Caco-2 (cell line): ENCODE measurements at regions not wholly inside any gene's neighbourhood (a gene's known extent, or its start where the extent isn't known, plus 50 kb on each side); places are given as distances from the start of the nearest gene placed in this dataset.

Source experiments
- BruUV-seq: library from RNA; stranded (reverse); fragments of 400-500 nt; replicated peaks from 2 replicates; lab custom pipeline; 2021; lab: Mats Ljungman, UMichigan
- CTCF ChIA-PET: fragments of 300-600 bp; sonication (Branson Sonifier 250); formaldehyde crosslinking; loops from one replicate; lab custom pipeline; 2022; ENCODE audit warnings: antibody characterized with exemption; lab: Charles Lee
- POLR2A ChIA-PET: fragments of 300-600 bp; sonication (Branson Sonifier 250); formaldehyde crosslinking; loops from one replicate; lab custom pipeline; 2022; ENCODE audit warnings: antibody characterized with exemption; lab: Charles Lee
- DNase-seq, 2 experiments: peaks; one replicate each; pipeline versions ENCODE4 v3.0.0 to v3.0.0-alpha.2; 2020 to 2022
- H3K27me3 ChIP-seq: replicated peaks from 2 replicates; pipeline ENCODE4 v1.6.0; 2011; ENCODE audit warnings: low read length; ENCODE audit not compliant: control insufficient read depth, insufficient read depth
- H3K36me3 ChIP-seq: 2 replicates; pipeline ENCODE4 v1.5.1; 2011; ENCODE audit warnings: low read length; ENCODE audit not compliant: control insufficient read depth, insufficient read depth
- H3K4me1 ChIP-seq: fragments of 250-450 bp; sonication (Bioruptor Pico); 2 replicates; pipeline ENCODE4 v1.5.1; 2020; ENCODE audit warnings: mild to moderate bottlenecking
- H3K4me3 ChIP-seq: 2 replicates; pipeline ENCODE4 v1.5.1; 2011; ENCODE audit warnings: low read depth, mild to moderate bottlenecking, control low read depth, low read length
- H3K9me3 ChIP-seq: fragments of 250-450 bp; sonication (Bioruptor Pico); 2 replicates; pipeline ENCODE4 v1.5.1; 2020; ENCODE audit warnings: mild to moderate bottlenecking, moderate library complexity
- H3K27ac Mint-ChIP-seq: one replicate; pipeline ENCODE4 v1.8.0; 2022; ENCODE audit warnings: mixed read lengths; ENCODE audit not compliant: unreplicated experiment
- H3K27me3 Mint-ChIP-seq: one replicate; pipeline ENCODE4 v1.8.0; 2022; ENCODE audit warnings: mixed read lengths; ENCODE audit not compliant: insufficient read depth, unreplicated experiment
- H3K36me3 Mint-ChIP-seq: one replicate; pipeline ENCODE4 v1.8.0; 2022; ENCODE audit warnings: mild to moderate bottlenecking, mixed read lengths; ENCODE audit not compliant: insufficient read depth, unreplicated experiment
- H3K4me1 Mint-ChIP-seq: one replicate; pipeline ENCODE4 v1.8.0; 2022; ENCODE audit warnings: low read depth, mixed read lengths; ENCODE audit not compliant: unreplicated experiment
- H3K4me3 Mint-ChIP-seq: one replicate; pipeline ENCODE4 v1.8.0; 2022; ENCODE audit warnings: mild to moderate bottlenecking, moderate library complexity, mixed read lengths; ENCODE audit not compliant: unreplicated experiment
- H3K9me3 Mint-ChIP-seq: one replicate; pipeline ENCODE4 v1.8.0; 2022; ENCODE audit warnings: mixed read lengths; ENCODE audit not compliant: unreplicated experiment
- intact Hi-C: fragments of 100-400 bp; cut with micrococcal nuclease; formaldehyde crosslinking; loops from one replicate; pipeline ENCODE4 v1.10.0; 2022; ENCODE audit not compliant: unreplicated experiment
- TF ChIP-seq, protein P1 (sequence below), 2 experiments: fragments of 200-600 bp in 1 of 2; IDR thresholded peaks; 1 replicate in 1 of 2; 2 replicates in 1 of 2; pipeline versions ENCODE4 v1.5.1 to v1.8.0; 2011 to 2022; ENCODE audit warnings: antibody characterized with exemption in 1 of 2, control low read depth in 1 of 2, inconsistent platforms in 1 of 2, low read depth in 1 of 2, low read length in 1 of 2, mild to moderate bottlenecking in 1 of 2, moderate library complexity in 1 of 2; ENCODE audit not compliant: insufficient read depth in 1 of 2, severe bottlenecking in 1 of 2, unreplicated experiment in 1 of 2

DNA sequence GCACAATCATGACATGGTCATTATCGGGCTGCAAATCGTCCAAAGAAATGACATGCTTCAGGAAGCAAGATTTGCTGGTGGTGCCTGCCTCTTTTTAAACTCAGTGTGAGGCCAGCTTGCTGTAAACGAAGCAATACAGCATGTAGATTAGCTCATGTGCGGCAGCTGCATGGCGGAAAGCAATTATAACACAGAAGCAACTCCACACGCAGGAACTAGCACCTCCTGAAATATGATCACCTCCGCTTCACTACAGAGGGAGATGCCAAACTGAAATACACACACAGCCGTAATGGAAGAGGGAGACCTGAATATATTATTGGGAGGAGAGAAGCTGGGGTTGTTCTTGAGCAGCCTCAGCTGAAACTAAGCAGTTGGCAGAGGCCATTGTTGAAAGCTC lies 312.5 kb downstream of the PSAT1 start:
- CTCF ChIA-PET, result no interaction called here
- DNase-seq, result no peak
- TF ChIP-seq, protein P1, sequence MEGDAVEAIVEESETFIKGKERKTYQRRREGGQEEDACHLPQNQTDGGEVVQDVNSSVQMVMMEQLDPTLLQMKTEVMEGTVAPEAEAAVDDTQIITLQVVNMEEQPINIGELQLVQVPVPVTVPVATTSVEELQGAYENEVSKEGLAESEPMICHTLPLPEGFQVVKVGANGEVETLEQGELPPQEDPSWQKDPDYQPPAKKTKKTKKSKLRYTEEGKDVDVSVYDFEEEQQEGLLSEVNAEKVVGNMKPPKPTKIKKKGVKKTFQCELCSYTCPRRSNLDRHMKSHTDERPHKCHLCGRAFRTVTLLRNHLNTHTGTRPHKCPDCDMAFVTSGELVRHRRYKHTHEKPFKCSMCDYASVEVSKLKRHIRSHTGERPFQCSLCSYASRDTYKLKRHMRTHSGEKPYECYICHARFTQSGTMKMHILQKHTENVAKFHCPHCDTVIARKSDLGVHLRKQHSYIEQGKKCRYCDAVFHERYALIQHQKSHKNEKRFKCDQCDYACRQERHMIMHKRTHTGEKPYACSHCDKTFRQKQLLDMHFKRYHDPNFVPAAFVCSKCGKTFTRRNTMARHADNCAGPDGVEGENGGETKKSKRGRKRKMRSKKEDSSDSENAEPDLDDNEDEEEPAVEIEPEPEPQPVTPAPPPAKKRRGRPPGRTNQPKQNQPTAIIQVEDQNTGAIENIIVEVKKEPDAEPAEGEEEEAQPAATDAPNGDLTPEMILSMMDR (IDR thresholded peaks at IDR 0.05; ENCODE audit: insufficient read depth in 1 of 2, low read depth in 1 of 2, low read length in 1 of 2, severe bottlenecking in 1 of 2, unreplicated experiment in 1 of 2), result no peak

DNA sequence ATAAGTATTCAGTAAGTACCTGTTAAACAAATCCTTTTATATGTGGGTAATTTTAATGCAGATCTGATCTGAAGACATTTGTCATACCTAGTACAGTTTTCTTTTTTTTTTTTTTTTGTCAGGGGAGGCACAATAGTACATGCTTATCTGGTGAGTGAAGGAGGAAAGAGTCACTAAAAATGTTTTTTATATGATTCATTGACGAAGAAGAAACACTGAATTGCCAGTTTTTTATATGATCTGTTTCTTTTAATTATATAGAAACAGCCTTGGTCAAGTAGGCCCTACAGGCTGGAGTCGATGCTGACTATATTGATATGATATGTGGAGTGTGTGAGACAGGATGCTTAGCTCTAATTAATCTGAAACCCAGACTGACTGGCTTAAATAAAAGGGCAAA lies 315.2 kb downstream of the PSAT1 start:
- no peaks in the 10 kb centered on the region for H3K36me3 Mint-ChIP-seq
- Histone ChIP-seq H3K4me1 (no peaks in the 10 kb centered on the region), H3K27me3 (no peaks in the 10 kb centered on the region), H3K9me3 (no peaks in the 10 kb centered on the region), H3K4me3 (no peak overlapping the region), H3K36me3 (no peaks in the 10 kb centered on the region)
- no peaks in the 10 kb centered on the region for H3K4me1 Mint-ChIP-seq
- TF ChIP-seq, protein P1 (IDR thresholded peaks at IDR 0.05; ENCODE audit: insufficient read depth in 1 of 2, low read depth in 1 of 2, low read length in 1 of 2, severe bottlenecking in 1 of 2, unreplicated experiment in 1 of 2), result no peak
- H3K27ac Mint-ChIP-seq, result no peak overlapping the region
- no peak for DNase-seq
- peaks cover 2% of the 10 kb centered on the region for H3K27me3 Mint-ChIP-seq
- POLR2A ChIA-PET, result no interaction called here
- CTCF ChIA-PET, result no interaction called here
- no peaks in the 10 kb centered on the region for H3K9me3 Mint-ChIP-seq
- intact Hi-C loops, result no loop called here
- H3K4me3 Mint-ChIP-seq, result no peak overlapping the region
- BruUV-seq, result no TSS peak

More for the DNA sequence above, 312.5 kb downstream of the PSAT1 start:
- BruUV-seq, result no TSS peak
- H3K4me1 ChIP-seq, result no peaks in the 10 kb centered on the region
- Mint-ChIP-seq H3K4me1 (no peaks in the 10 kb centered on the region), H3K9me3 (no peaks in the 10 kb centered on the region), H3K4me3 (no peak overlapping the region), H3K27ac (no peak overlapping the region), H3K36me3 (no peaks in the 10 kb centered on the region), H3K27me3 (peaks cover 2% of the 10 kb centered on the region)
- H3K4me3 ChIP-seq, result no peak overlapping the region
- no peaks in the 10 kb centered on the region for H3K9me3 ChIP-seq
- no peaks in the 10 kb centered on the region for H3K36me3 ChIP-seq
- intact Hi-C loops, result loop anchor here (10.0 kb wide), 1 partner anchor 165 kb away; no protein-coding TSS in a partner anchor
- H3K27me3 ChIP-seq, result no peaks in the 10 kb centered on the region
- POLR2A ChIA-PET, result no interaction called here

DNA sequence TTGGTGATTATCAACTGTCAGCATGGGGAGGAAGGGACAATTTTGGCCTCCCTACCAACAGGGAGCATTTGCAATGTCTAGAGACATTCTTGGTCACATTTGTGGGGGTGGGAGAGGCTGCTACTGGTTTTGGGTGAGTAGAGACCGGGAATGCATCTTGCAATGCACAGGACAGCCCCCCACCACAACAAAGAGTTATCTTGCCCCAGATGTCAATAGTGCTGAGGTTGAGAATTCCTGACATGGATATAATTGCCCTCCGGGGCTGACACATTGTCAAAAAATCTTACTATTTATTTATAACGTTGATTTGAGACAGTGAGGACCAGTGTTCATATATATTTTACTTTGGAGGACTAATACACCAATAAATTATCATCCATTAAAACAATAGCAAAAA lies 316.1 kb downstream of the PSAT1 start:
- BruUV-seq, result no TSS peak
- no peak for DNase-seq
- ChIA-PET POLR2A (no interaction called here), CTCF (no interaction called here)
- no peak overlapping the region for H3K27ac Mint-ChIP-seq
- intact Hi-C loops, result no loop called here
- TF ChIP-seq, protein P1 (IDR thresholded peaks at IDR 0.05; ENCODE audit: insufficient read depth in 1 of 2, low read depth in 1 of 2, low read length in 1 of 2, severe bottlenecking in 1 of 2, unreplicated experiment in 1 of 2), result no peak
- no peaks in the 10 kb centered on the region for H3K4me1 Mint-ChIP-seq
- H3K9me3 ChIP-seq, result no peaks in the 10 kb centered on the region
- no peaks in the 10 kb centered on the region for H3K27me3 ChIP-seq
- no peaks in the 10 kb centered on the region for H3K36me3 ChIP-seq
- H3K4me3 Mint-ChIP-seq, result no peak overlapping the region
- H3K27me3 Mint-ChIP-seq, result peaks cover 2% of the 10 kb centered on the region
- no peaks in the 10 kb centered on the region for H3K4me1 ChIP-seq
- H3K9me3 Mint-ChIP-seq, result no peaks in the 10 kb centered on the region
- no peak overlapping the region for H3K4me3 ChIP-seq
- H3K36me3 Mint-ChIP-seq, result no peaks in the 10 kb centered on the region
